ENCODE measurements at regions not wholly inside any gene's neighbourhood (a gene's known extent, or its start where the extent isn't known, plus 50 kb on each side); places are given as distances from the start of the nearest gene placed in this dataset.

DNA sequence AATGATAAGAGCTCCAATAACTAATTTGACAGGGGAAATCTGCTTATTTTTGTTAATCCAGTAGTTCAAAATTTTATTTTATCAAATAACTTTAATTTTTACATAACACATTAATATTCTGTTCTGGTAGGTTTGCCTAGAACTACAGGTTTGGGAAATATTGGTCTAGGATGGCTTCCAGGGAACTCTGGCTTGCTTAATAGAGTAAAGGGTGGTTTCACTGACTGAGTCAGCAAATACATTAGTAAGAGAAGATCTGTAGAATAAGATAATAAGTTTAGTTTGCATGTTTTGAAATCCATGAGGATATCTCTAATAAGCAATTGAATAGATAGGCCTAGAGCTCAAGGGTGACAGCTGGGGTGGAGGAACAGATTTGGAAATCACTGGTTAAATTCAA lies 500.7 kb downstream of the ZNF674 start:
- H3K4me1 ChIP-seq (ENCODE audit: control insufficient read depth, extremely low read depth, insufficient read depth, low read length): no peaks in the 10 kb centered on the region
- no peaks in the 10 kb centered on the region for H3K9me3 ChIP-seq (ENCODE audit: control insufficient read depth, low read depth, low read length)
- dilution Hi-C loops (cut with MboI; ENCODE audit: extremely low pct_ligation_motif_present, low sequenced_read_pairs): no loop called here
- H3K27me3 ChIP-seq (ENCODE audit: control insufficient read depth, extremely low read depth, insufficient read depth, low read length): no peaks in the 10 kb centered on the region
- no peak overlapping the region for H3K4me2 ChIP-seq (ENCODE audit: control insufficient read depth, extremely low read depth, insufficient read depth, low read depth, low read length)
- H3K79me2 ChIP-seq (ENCODE audit: control insufficient read depth, insufficient read depth, low read length): no peaks in the 10 kb centered on the region
- DNase-seq (ENCODE audit: low read depth, low spot score): no peak
- H3K4me3 ChIP-seq (ENCODE audit: control insufficient read depth in 2 of 3, extremely low read depth in 1 of 3, insufficient read depth in 2 of 3, low read depth in 1 of 3, low read length in 3 of 3): no peak overlapping the region
- no peaks in the 10 kb centered on the region for H4K20me1 ChIP-seq (ENCODE audit: control insufficient read depth, extremely low read depth, insufficient read depth, low read length)
- H3K36me3 ChIP-seq (ENCODE audit: control insufficient read depth in 2 of 2, extremely low read depth in 1 of 2, insufficient read depth in 2 of 2, low read length in 2 of 2): no peaks in the 10 kb centered on the region
- H2AFZ ChIP-seq (ENCODE audit: control insufficient read depth, low read length): no peak overlapping the region
- TF ChIP-seq EZH2 (IDR thresholded peaks at IDR 0.05; ENCODE audit: low read length) (no peak), CTCF (optimal IDR thresholded peaks at IDR 0.05 in 1 of 3, IDR thresholded peaks at IDR 0.05 in 1 of 3, conservative IDR thresholded peaks at IDR 0.05 in 1 of 3; ENCODE audit: extremely low read depth in 1 of 3, insufficient read depth in 2 of 3, low read length in 3 of 3) (no peak)
- H3K27ac ChIP-seq (ENCODE audit: control insufficient read depth, insufficient read depth, low read length): no peak overlapping the region
- H3K9ac ChIP-seq (ENCODE audit: control insufficient read depth, extremely low read depth, insufficient read depth, low read length): no peak overlapping the region
- FAIRE-seq: no peak
- H3K9me1 ChIP-seq (ENCODE audit: control insufficient read depth, extremely low read depth, insufficient read depth, low read length): no peaks in the 10 kb centered on the region

- no peak overlapping the region for H3K9ac ChIP-seq (ENCODE audit: control insufficient read depth, extremely low read depth, insufficient read depth, low read length)
- H3K4me2 ChIP-seq (ENCODE audit: control insufficient read depth, extremely low read depth, insufficient read depth, low read depth, low read length): no peak overlapping the region
- no peak for FAIRE-seq
- no peak overlapping the region for H3K27ac ChIP-seq (ENCODE audit: control insufficient read depth, insufficient read depth, low read length)
- no peak for TF ChIP-seq EZH2 (IDR thresholded peaks at IDR 0.05; ENCODE audit: low read length)
- no peak for TF ChIP-seq CTCF (optimal IDR thresholded peaks at IDR 0.05 in 1 of 3, IDR thresholded peaks at IDR 0.05 in 1 of 3, conservative IDR thresholded peaks at IDR 0.05 in 1 of 3; ENCODE audit: extremely low read depth in 1 of 3, insufficient read depth in 2 of 3, low read length in 3 of 3)
- no peak overlapping the region for H3K4me3 ChIP-seq (ENCODE audit: control insufficient read depth in 2 of 3, extremely low read depth in 1 of 3, insufficient read depth in 2 of 3, low read depth in 1 of 3, low read length in 3 of 3)
- H3K27me3 ChIP-seq (ENCODE audit: control insufficient read depth, extremely low read depth, insufficient read depth, low read length): no peaks in the 10 kb centered on the region
- no peaks in the 10 kb centered on the region for H3K4me1 ChIP-seq (ENCODE audit: control insufficient read depth, extremely low read depth, insufficient read depth, low read length)
- no peaks in the 10 kb centered on the region for H3K9me1 ChIP-seq (ENCODE audit: control insufficient read depth, extremely low read depth, insufficient read depth, low read length)
- no peaks in the 10 kb centered on the region for H4K20me1 ChIP-seq (ENCODE audit: control insufficient read depth, extremely low read depth, insufficient read depth, low read length)
- dilution Hi-C loops (cut with MboI; ENCODE audit: extremely low pct_ligation_motif_present, low sequenced_read_pairs): no loop called here
- no peaks in the 10 kb centered on the region for H3K79me2 ChIP-seq (ENCODE audit: control insufficient read depth, insufficient read depth, low read length)
- H3K36me3 ChIP-seq (ENCODE audit: control insufficient read depth in 2 of 2, extremely low read depth in 1 of 2, insufficient read depth in 2 of 2, low read length in 2 of 2): no peaks in the 10 kb centered on the region
- no peaks in the 10 kb centered on the region for H3K9me3 ChIP-seq (ENCODE audit: control insufficient read depth, low read depth, low read length)
- peak; percentile 69 for DNase-seq (ENCODE audit: low read depth, low spot score)
- H2AFZ ChIP-seq (ENCODE audit: control insufficient read depth, low read length): no peak overlapping the region
These were observed 505.2 kb downstream of the ZNF674 start for GRCh38 chrX:46040001-46040400.
